HepG2 (cell line): ENCODE measurements at regions not wholly inside any gene's neighbourhood (a gene's known extent, or its start where the extent isn't known, plus 50 kb on each side); places are given as distances from the start of the nearest gene placed in this dataset.

ENCODE experiments used
- CREB1 ChIP-seq, 2 experiments: fragments of 450-650 bp in 1 of 2; IDR thresholded peaks; 2 replicates each; pipeline ENCODE4 v1.6.1; 2016 to 2017; ENCODE audit warnings: control low read depth in 1 of 2, mild to moderate bottlenecking in 1 of 2, missing compliant biosample characterization in 1 of 2, missing genetic modification characterization in 1 of 2
- MXI1 ChIP-seq: IDR thresholded peaks from 3 replicates; pipeline ENCODE4 v1.6.1; 2012; ENCODE audit warnings: low read depth, low read length, inconsistent platforms, borderline replicate concordance

- TF ChIP-seq CREB1 (IDR thresholded peaks at IDR 0.05): no peak
- TF ChIP-seq CREB1 (CRISPR knock-in tag; IDR thresholded peaks at IDR 0.05): no peak
- no peak for TF ChIP-seq MXI1
Measured at GRCh38 chr6:15921243-15921642, 207.6 kb upstream of the MYLIP start.
